ENCODE measurements at regions not wholly inside any gene's neighbourhood (a gene's known extent, or its start where the extent isn't known, plus 50 kb on each side); places are given as distances from the start of the nearest gene placed in this dataset.
A peak's percentile ranks its signal among the peaks of the same experiment; 100 is the strongest.
"Not testable (repeated sequence)": the region's sequence is repeated elsewhere in the genome, so short reads cannot be mapped to it uniquely, and the experiment has no call there.

- no peak for DNase-seq
- no peaks in the 10 kb centered on the region for H3K36me3 ChIP-seq
- H3K4me3 ChIP-seq, result no peak overlapping the region
- 54 to 80% (median 59%) methylated on average over 7 of the region's 7 CpGs for WGBS, 5 donors
- H3K27ac ChIP-seq, result no peak overlapping the region
- TF ChIP-seq POLR2A (IDR thresholded peaks at IDR 0.05), result no peak
- no peaks in the 10 kb centered on the region for H3K4me1 ChIP-seq
- peaks cover 0 to 7% (median 0%) of the 10 kb centered on the region in 8 donors for H3K9me3 ChIP-seq
- peaks cover 0 to 38% (median 0%) of the 10 kb centered on the region in 7 donors for H3K27me3 ChIP-seq (replicated peaks in 1 of 7)
- intact Hi-C loops (cut with DNase I; ENCODE audit: low total_unique reads), result no loop called here
Observed at GRCh38 chr1:38183096-38183495, 136.5 kb upstream of the POU3F1 start.

- DNase-seq; H3K9me3 ChIP-seq; H3K4me1 ChIP-seq; intact Hi-C loops (cut with DNase I; ENCODE audit: low total_unique reads); H3K4me3 ChIP-seq; H3K27ac ChIP-seq; H3K36me3 ChIP-seq: not testable (repeated sequence)
- H3K27me3 ChIP-seq (replicated peaks in 1 of 7), result peaks cover 0 to 19% (median 0%) of the 10 kb centered on the region in 7 donors
- WGBS, 5 donors, result 89 to 96% (median 92%) methylated on average over 1 of the region's 1 CpG
Observed at GRCh38 chr1:38180388-38180787, 133.8 kb upstream of the POU3F1 start.

- H3K4me3 ChIP-seq, result no peak overlapping the region
- H3K27ac ChIP-seq, result no peak overlapping the region
- no peaks in the 10 kb centered on the region for H3K4me1 ChIP-seq
- H3K36me3 ChIP-seq, result no peaks in the 10 kb centered on the region
- intact Hi-C loops (cut with DNase I; ENCODE audit: low total_unique reads), result no loop called here
- H3K27me3 ChIP-seq (replicated peaks in 1 of 7), result peaks cover 0 to 10% (median 0%) of the 10 kb centered on the region in 7 donors
- DNase-seq, result no peak
- WGBS, 5 donors, result 65 to 80% (median 70%) methylated on average over 8 of the region's 8 CpGs
- peaks cover 0 to 7% (median 0%) of the 10 kb centered on the region in 8 donors for H3K9me3 ChIP-seq
- TF ChIP-seq CTCF (IDR thresholded peaks at IDR 0.05 in 8 of 11, conservative IDR thresholded peaks at IDR 0.05 in 3 of 11) (no peak), POLR2A (IDR thresholded peaks at IDR 0.05) (no peak), POLR2AphosphoS5 (IDR thresholded peaks at IDR 0.05) (peak in 2 of 3 donors; percentile 52 to 54)
Observed at GRCh38 chr1:38179483-38179882, 132.9 kb upstream of the POU3F1 start.

GRCh38 chr1:38178216-38178615 is 131.6 kb upstream of the POU3F1 start:
- Histone ChIP-seq H3K27me3 (replicated peaks in 1 of 7) (peaks cover 0 to 8% (median 0%) of the 10 kb centered on the region in 7 donors), H3K4me3 (no peak overlapping the region), H3K36me3 (no peaks in the 10 kb centered on the region), H3K27ac (no peak overlapping the region), H3K9me3 (peaks cover 0 to 7% (median 0%) of the 10 kb centered on the region in 8 donors), H3K4me1 (peaks cover 0 to 6% (median 0%) of the 10 kb centered on the region in 6 donors)
- intact Hi-C loops (cut with DNase I; ENCODE audit: low total_unique reads), result no loop called here
- TF ChIP-seq POLR2A (IDR thresholded peaks at IDR 0.05) (no peak), CTCF (IDR thresholded peaks at IDR 0.05 in 8 of 11, conservative IDR thresholded peaks at IDR 0.05 in 3 of 11) (no peak), POLR2AphosphoS5 (IDR thresholded peaks at IDR 0.05) (no peak)
- WGBS, 5 donors, result 74 to 93% (median 91%) methylated on average over 6 of the region's 6 CpGs
- DNase-seq, result no peak

GRCh38 chr1:38175121-38175520 is 128.5 kb upstream of the POU3F1 start:
- Histone ChIP-seq H3K4me1 (peaks cover 0 to 8% (median 0%) of the 10 kb centered on the region in 6 donors), H3K27me3 (replicated peaks in 1 of 7) (no peaks in the 10 kb centered on the region), H3K36me3 (no peaks in the 10 kb centered on the region), H3K4me3 (no peak overlapping the region), H3K27ac (no peak overlapping the region), H3K9me3 (no peaks in the 10 kb centered on the region)
- no peak for TF ChIP-seq POLR2AphosphoS5 (IDR thresholded peaks at IDR 0.05)
- no peak for TF ChIP-seq CTCF (IDR thresholded peaks at IDR 0.05 in 8 of 11, conservative IDR thresholded peaks at IDR 0.05 in 3 of 11)
- no peak for TF ChIP-seq POLR2A (IDR thresholded peaks at IDR 0.05)
- intact Hi-C loops (cut with DNase I; ENCODE audit: low total_unique reads), result no loop called here
- WGBS, 5 donors, result 88 to 95% (median 89%) methylated on average over 7 to 9 of the region's 9 CpGs
- no peak for DNase-seq

All from spleen (tissue), 11 donors.